ENCODE measurements at regions not wholly inside any gene's neighbourhood (a gene's known extent, or its start where the extent isn't known, plus 50 kb on each side); places are given as distances from the start of the nearest gene placed in this dataset.
A peak's percentile ranks its signal among the peaks of the same experiment; 100 is the strongest.

DNA sequence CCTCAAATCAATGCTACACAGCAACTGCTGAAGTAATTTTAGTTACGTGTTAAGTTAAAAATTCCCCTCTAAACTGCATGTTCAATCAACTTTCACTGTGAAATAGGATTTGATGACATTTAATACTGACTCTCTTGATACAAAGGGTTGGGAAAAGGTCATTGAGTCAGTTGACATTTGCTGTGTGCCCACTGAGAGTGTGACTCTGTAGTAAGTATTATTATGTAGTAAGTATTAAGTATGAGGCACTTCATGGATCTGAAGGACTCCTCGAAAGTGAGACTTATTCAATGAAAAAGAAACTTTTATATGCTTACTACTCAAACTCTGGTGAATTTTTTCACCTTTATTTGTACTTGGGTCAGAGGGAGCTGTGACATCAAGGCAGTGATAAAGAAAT is 83.1 kb upstream of the S1PR1 start:
- TF ChIP-seq, protein P1, sequence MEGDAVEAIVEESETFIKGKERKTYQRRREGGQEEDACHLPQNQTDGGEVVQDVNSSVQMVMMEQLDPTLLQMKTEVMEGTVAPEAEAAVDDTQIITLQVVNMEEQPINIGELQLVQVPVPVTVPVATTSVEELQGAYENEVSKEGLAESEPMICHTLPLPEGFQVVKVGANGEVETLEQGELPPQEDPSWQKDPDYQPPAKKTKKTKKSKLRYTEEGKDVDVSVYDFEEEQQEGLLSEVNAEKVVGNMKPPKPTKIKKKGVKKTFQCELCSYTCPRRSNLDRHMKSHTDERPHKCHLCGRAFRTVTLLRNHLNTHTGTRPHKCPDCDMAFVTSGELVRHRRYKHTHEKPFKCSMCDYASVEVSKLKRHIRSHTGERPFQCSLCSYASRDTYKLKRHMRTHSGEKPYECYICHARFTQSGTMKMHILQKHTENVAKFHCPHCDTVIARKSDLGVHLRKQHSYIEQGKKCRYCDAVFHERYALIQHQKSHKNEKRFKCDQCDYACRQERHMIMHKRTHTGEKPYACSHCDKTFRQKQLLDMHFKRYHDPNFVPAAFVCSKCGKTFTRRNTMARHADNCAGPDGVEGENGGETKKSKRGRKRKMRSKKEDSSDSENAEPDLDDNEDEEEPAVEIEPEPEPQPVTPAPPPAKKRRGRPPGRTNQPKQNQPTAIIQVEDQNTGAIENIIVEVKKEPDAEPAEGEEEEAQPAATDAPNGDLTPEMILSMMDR (IDR thresholded peaks at IDR 0.05): no peak
- no peak for DNase-seq (ENCODE audit: low spot score)
- H3K27ac ChIP-seq: no peak overlapping the region
- no peak overlapping the region for H3K4me3 ChIP-seq

DNA sequence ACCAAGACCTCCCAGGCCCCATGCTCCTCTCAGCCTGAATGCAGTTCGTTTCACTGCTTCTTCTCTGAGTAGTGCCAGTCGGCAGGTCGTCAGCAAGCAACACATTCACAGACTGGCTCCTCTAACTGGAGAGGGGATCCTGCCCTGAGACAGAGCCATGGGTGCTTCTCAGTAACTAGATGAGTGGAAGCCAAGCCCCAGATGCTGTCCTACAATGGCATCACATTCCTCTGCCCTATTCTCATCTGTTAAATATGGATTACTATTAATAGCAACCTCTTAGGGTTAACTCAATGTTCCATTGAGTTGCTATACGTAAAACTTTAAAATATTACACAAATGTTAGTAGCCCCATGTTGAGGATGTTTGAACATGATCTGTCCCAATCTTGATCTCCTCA is 84.2 kb upstream of the S1PR1 start:
- Histone ChIP-seq H3K4me3 (no peak overlapping the region), H3K27ac (no peak overlapping the region)
- DNase-seq (ENCODE audit: low spot score): no peak
- TF ChIP-seq, protein P1 (IDR thresholded peaks at IDR 0.05): no peak

DNA sequence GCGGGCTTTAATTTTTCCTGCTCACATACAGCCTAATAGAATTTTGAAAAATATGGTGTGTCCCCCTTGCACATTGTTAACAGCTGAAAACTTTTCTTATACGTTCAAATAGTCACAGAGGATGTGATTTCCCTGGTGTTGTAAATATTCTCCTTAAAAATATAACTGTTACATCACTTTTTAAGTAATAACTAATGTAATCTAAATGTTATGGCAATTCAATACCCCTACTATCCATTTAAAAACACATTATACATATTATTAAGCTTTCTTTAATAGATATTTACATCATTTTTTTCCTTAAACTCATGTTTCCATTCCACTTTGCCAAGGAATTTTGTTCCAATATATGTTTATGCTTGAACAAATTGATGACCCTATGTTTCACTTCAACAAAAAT is 85.5 kb upstream of the S1PR1 start:
- peak overlapping the region; percentile 8 to 22 for H3K27ac ChIP-seq
- no peak overlapping the region for H3K4me3 ChIP-seq
- no peak for DNase-seq (ENCODE audit: low spot score)
- TF ChIP-seq, protein P1 (IDR thresholded peaks at IDR 0.05): no peak

DNA sequence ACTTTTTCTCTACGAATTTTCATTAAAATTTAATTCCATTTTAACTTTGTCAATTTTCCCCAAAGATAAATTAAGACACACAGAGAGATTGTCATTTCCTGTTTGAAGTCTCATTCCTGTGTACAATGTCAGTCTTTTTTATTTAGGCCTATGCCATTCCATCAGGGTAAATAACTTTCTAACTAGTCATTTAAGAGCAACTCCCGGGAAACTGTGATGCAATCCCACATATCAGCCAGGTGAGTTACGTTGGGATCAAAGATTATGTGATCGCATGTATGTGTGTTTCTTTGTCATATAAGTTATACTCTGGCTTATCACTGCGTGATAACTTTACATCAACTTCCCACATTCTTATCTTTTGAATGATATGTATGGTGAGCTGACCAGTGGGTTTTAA is 86.1 kb upstream of the S1PR1 start:
- DNase-seq (ENCODE audit: low spot score): no peak
- TF ChIP-seq, protein P1 (IDR thresholded peaks at IDR 0.05): no peak
- no peak overlapping the region for H3K4me3 ChIP-seq
- peak overlapping the region; percentile 8 to 22 for H3K27ac ChIP-seq

DNA sequence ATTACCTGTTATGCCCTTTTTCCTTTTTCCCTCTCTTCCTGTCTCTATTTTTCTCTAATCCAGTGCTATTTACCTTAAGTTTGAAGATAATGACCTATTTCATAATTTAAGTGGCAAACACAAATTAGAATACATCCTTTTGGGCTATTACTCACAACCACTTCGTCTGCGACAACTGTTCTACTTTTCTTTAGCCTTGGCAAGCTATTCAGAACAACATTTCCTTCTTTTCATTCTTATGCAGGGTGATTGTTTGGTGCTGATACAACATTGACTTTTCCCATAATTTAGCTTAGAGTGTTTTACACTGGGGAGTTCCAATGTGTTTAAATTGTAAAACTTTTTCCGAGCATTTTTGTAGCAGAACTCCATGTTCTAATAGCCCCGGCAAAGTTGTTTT is 86.6 kb upstream of the S1PR1 start:
- no peak for DNase-seq (ENCODE audit: low spot score)
- TF ChIP-seq, protein P1 (IDR thresholded peaks at IDR 0.05): no peak
- Histone ChIP-seq H3K4me3 (no peak overlapping the region), H3K27ac (peak overlapping the region in 1 of 2 donors; percentile 8)

DNA sequence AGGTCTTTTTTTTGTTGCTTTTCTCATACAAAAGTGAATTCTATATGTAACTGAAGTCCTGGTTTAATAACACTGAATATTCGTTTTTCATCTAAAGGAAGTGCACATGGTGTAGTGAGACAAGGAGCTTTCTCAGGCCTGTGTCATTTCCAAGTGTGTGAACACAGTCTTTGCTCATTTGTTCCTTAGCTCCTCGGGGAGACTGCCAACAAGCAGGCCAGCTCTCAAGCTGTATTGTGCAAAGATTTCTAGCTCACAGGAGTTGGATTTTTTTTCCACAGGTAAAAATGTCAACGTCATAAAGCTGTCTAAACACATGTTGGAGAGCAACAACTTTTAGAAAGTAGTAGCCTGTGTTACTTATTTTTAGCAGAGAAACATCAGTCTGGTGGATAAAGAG is 87.8 kb upstream of the S1PR1 start:
- Histone ChIP-seq H3K27ac (peak overlapping the region in 1 of 2 donors; percentile 35), H3K4me3 (no peak overlapping the region)
- DNase-seq (ENCODE audit: low spot score): no peak
- TF ChIP-seq, protein P1 (IDR thresholded peaks at IDR 0.05): no peak

DNA sequence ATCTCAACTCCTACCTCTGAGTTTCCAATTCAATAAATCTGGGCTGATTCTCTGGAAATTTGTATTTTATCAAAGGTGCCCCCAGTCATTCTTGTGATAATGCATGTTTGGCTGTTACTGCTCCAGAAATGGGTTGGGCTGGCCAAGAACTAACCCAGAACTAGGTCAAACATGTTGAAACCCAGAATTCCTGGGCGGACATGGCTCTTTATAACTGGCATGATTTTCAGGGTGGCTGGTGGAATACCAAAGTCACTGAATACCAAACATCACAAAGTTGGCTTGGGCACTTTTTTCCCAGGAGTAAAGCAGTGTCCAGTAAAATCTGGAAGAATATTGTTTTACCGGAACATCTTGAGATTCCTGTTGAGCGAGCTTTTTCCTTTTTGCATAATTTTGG is 89.4 kb upstream of the S1PR1 start:
- Histone ChIP-seq H3K27ac (no peak overlapping the region), H3K4me3 (no peak overlapping the region)
- DNase-seq (ENCODE audit: low spot score): no peak
- TF ChIP-seq, protein P1 (IDR thresholded peaks at IDR 0.05): no peak
